AG04449 (cell line): ENCODE measurements at regions not wholly inside any gene's neighbourhood (a gene's known extent, or its start where the extent isn't known, plus 50 kb on each side); places are given as distances from the start of the nearest gene placed in this dataset.

Experiments
- CTCF ChIA-PET: fragments of 350-600 bp; formaldehyde crosslinking; extraction: SDS; loops from one replicate; lab custom pipeline; 2021; ENCODE audit warnings: antibody characterized with exemption; lab: Yijun Ruan, JAX
- POLR2A ChIA-PET: fragments of 400-600, 350-600 bp; formaldehyde crosslinking; extraction: SDS; loops from one replicate; lab custom pipeline; 2020; ENCODE audit warnings: antibody characterized with exemption, inconsistent platforms; lab: Yijun Ruan, JAX
- DNase-seq: peaks from one replicate; pipeline ENCODE4 v3.0.0-alpha.2; 2010; ENCODE audit warnings: low read depth, low spot score
- H3K4me3 ChIP-seq: 2 replicates; pipeline ENCODE4 v1.5.1; 2011; ENCODE audit warnings: low read depth, mild to moderate bottlenecking, control low read depth, low read length
- CTCF ChIP-seq: IDR thresholded peaks from one replicate; pipeline ENCODE4 v1.5.1; 2011; ENCODE audit warnings: mild to moderate bottlenecking, moderate library complexity, low read length, control low read depth, inconsistent platforms; ENCODE audit not compliant: insufficient read depth; ENCODE audit errors: missing control alignments

GRCh38 chr17:14670861-14671260 is 370.0 kb downstream of the HS3ST3B1 start:
- no peak for TF ChIP-seq CTCF
- POLR2A ChIA-PET, result no interaction called here
- no peak overlapping the region for H3K4me3 ChIP-seq
- DNase-seq, result no peak
- CTCF ChIA-PET, result no interaction called here

GRCh38 chr17:14664511-14664910 is 363.6 kb downstream of the HS3ST3B1 start:
- POLR2A ChIA-PET, result no interaction called here
- DNase-seq, result no peak
- H3K4me3 ChIP-seq, result no peak overlapping the region
- CTCF ChIA-PET, result no interaction called here
- no peak for TF ChIP-seq CTCF

- POLR2A ChIA-PET, result no interaction called here
- H3K4me3 ChIP-seq, result no peak overlapping the region
- TF ChIP-seq CTCF, result no peak
- CTCF ChIA-PET, result interaction anchor here (0.6 kb wide), 1 partner anchor 10 kb away, joined by 3 read pairs; no protein-coding TSS in a partner anchor
- no peak for DNase-seq
Observed at GRCh38 chr17:14641117-14641516, 340.2 kb downstream of the HS3ST3B1 start.

GRCh38 chr17:14637260-14637659 is 336.4 kb downstream of the HS3ST3B1 start:
- no peak for TF ChIP-seq CTCF

GRCh38 chr17:14630621-14631020 is 329.7 kb downstream of the HS3ST3B1 start:
- CTCF ChIA-PET, result no interaction called here

More at GRCh38 chr17:14637260-14637659, 336.4 kb downstream of the HS3ST3B1 start:
- no peak for DNase-seq
- no peak overlapping the region for H3K4me3 ChIP-seq
- CTCF ChIA-PET, result no interaction called here
- POLR2A ChIA-PET, result no interaction called here

GRCh38 chr17:14630046-14630445 is 329.2 kb downstream of the HS3ST3B1 start:
- ChIA-PET POLR2A (no interaction called here), CTCF (no interaction called here)
- H3K4me3 ChIP-seq, result no peak overlapping the region
- DNase-seq, result no peak
- TF ChIP-seq CTCF, result no peak

More at GRCh38 chr17:14630621-14631020, 329.7 kb downstream of the HS3ST3B1 start:
- TF ChIP-seq CTCF, result no peak
- no peak for DNase-seq
- H3K4me3 ChIP-seq, result no peak overlapping the region
- POLR2A ChIA-PET, result no interaction called here
